H9 (cell line): ENCODE measurements at regions not wholly inside any gene's neighbourhood (a gene's known extent, or its start where the extent isn't known, plus 50 kb on each side); places are given as distances from the start of the nearest gene placed in this dataset.

Source experiments
- DNase-seq: peaks from one replicate; pipeline ENCODE4 v3.0.0-alpha.2; 2017
- H2AFZ ChIP-seq: one replicate; pipeline ENCODE4 v1.6.1; 2013; ENCODE audit warnings: mild to moderate bottlenecking, low read length, control low read depth, moderate library complexity
- H2AK5ac ChIP-seq: 2 replicates; pipeline ENCODE4 v1.6.1; 2013; ENCODE audit warnings: low read length, control low read depth, mixed read lengths; ENCODE audit not compliant: insufficient read length
- H2BK120ac ChIP-seq: one replicate; pipeline ENCODE4 v1.6.1; 2013; ENCODE audit warnings: low read depth, mild to moderate bottlenecking, low read length, control low read depth, inconsistent platforms; ENCODE audit not compliant: poor library complexity, severe bottlenecking
- H2BK12ac ChIP-seq: 2 replicates; pipeline ENCODE4 v1.6.1; 2013; ENCODE audit warnings: low read length, control low read depth, mixed read lengths, low read depth; ENCODE audit not compliant: insufficient read length
- H2BK15ac ChIP-seq: 2 replicates; pipeline ENCODE4 v1.6.1; 2013; ENCODE audit warnings: low read depth, low read length, control low read depth
- H2BK20ac ChIP-seq: one replicate; pipeline ENCODE4 v1.6.1; 2013; ENCODE audit warnings: low read depth, mild to moderate bottlenecking, low read length, control low read depth, inconsistent platforms; ENCODE audit not compliant: poor library complexity, severe bottlenecking
- H2BK5ac ChIP-seq: 2 replicates; pipeline ENCODE4 v1.6.1; 2013; ENCODE audit warnings: low read length, control low read depth, mixed read lengths; ENCODE audit not compliant: insufficient read length
- H3K14ac ChIP-seq: 2 replicates; pipeline ENCODE4 v1.6.1; 2013; ENCODE audit warnings: low read length, control low read depth; ENCODE audit not compliant: insufficient read depth
- H3K18ac ChIP-seq: 2 replicates; pipeline ENCODE4 v1.6.1; 2013; ENCODE audit warnings: low read depth, mild to moderate bottlenecking, mixed read lengths, low read length, control low read depth; ENCODE audit not compliant: insufficient read length
- H3K23ac ChIP-seq: 2 replicates; pipeline ENCODE4 v1.6.1; 2013; ENCODE audit warnings: low read length, control low read depth, mixed read lengths, low read depth; ENCODE audit not compliant: insufficient read length
- H3K23me2 ChIP-seq: 2 replicates; pipeline ENCODE4 v1.6.1; 2013; ENCODE audit warnings: low read depth, mild to moderate bottlenecking, mixed read lengths, low read length, control low read depth; ENCODE audit not compliant: insufficient read length, poor library complexity, severe bottlenecking
- H3K27ac ChIP-seq: 2 replicates; pipeline ENCODE4 v1.5.1; 2013; ENCODE audit warnings: low read length, control low read depth, mixed read lengths, low read depth; ENCODE audit not compliant: insufficient read length
- H3K27me3 ChIP-seq: 2 replicates; pipeline ENCODE4 v1.6.1; 2013; ENCODE audit warnings: low read length, control low read depth, inconsistent platforms; ENCODE audit not compliant: insufficient read depth
- H3K4ac ChIP-seq: 2 replicates; pipeline ENCODE4 v1.6.1; 2013; ENCODE audit warnings: low read depth, mild to moderate bottlenecking, control low read depth, inconsistent platforms, low read length, moderate library complexity
- H3K4me1 ChIP-seq: 2 replicates; pipeline ENCODE4 v1.6.1; 2013; ENCODE audit warnings: low read length, control low read depth, inconsistent platforms; ENCODE audit not compliant: insufficient read depth
- H3K4me2 ChIP-seq: 2 replicates; pipeline ENCODE4 v1.6.1; 2013; ENCODE audit warnings: low read length, control low read depth, mixed read lengths; ENCODE audit not compliant: insufficient read length, insufficient read depth
- H3K56ac ChIP-seq: 2 replicates; pipeline ENCODE4 v1.6.1; 2013; ENCODE audit warnings: low read depth, mild to moderate bottlenecking, mixed read lengths, low read length, control low read depth; ENCODE audit not compliant: insufficient read length
- H3K79me1 ChIP-seq: 2 replicates; pipeline ENCODE4 v1.6.1; 2013; ENCODE audit warnings: low read depth, mild to moderate bottlenecking, moderate library complexity, low read length, control low read depth, inconsistent platforms; ENCODE audit not compliant: insufficient read depth, poor library complexity, severe bottlenecking
- H3K79me2 ChIP-seq: 2 replicates; pipeline ENCODE4 v1.6.1; 2013; ENCODE audit warnings: low read length, control low read depth, inconsistent platforms; ENCODE audit not compliant: insufficient read depth
- H3K9ac ChIP-seq: 2 replicates; pipeline ENCODE4 v1.6.1; 2013; ENCODE audit warnings: low read length, control low read depth, mixed read lengths; ENCODE audit not compliant: insufficient read length; ENCODE audit errors: extremely low read depth
- H3K9me3 ChIP-seq: one replicate; pipeline ENCODE4 v1.6.1; 2013; ENCODE audit warnings: low read depth, low read length, inconsistent platforms; ENCODE audit not compliant: control insufficient read depth
- H3T11ph ChIP-seq: one replicate; pipeline ENCODE4 v1.6.1; 2013; ENCODE audit warnings: mild to moderate bottlenecking, low read length, control low read depth, inconsistent platforms
- H4K20me1 ChIP-seq: one replicate; pipeline ENCODE4 v1.6.1; 2013; ENCODE audit not compliant: control insufficient read depth, insufficient read length, insufficient read depth
- H4K5ac ChIP-seq: 2 replicates; pipeline ENCODE4 v1.6.1; 2013; ENCODE audit warnings: low read depth, mild to moderate bottlenecking, mixed read lengths, low read length, control low read depth; ENCODE audit not compliant: insufficient read length
- H4K8ac ChIP-seq: replicated peaks from 2 replicates; pipeline ENCODE4 v1.6.1; 2013; ENCODE audit warnings: low read length, control low read depth, mixed read lengths, low read depth; ENCODE audit not compliant: insufficient read length
- H4K91ac ChIP-seq: 2 replicates; pipeline ENCODE4 v1.6.1; 2013; ENCODE audit warnings: low read depth, mild to moderate bottlenecking, moderate library complexity, mixed read lengths, low read length, control low read depth; ENCODE audit not compliant: insufficient read length
- H3K27ac Mint-ChIP-seq, 3 experiments: 2 replicates in 2 of 3; 3 replicates in 1 of 3; pipeline ENCODE4 v1.8.0; 2020 to 2021; ENCODE audit warnings: mixed read lengths in 3 of 3, mild to moderate bottlenecking in 1 of 3, moderate library complexity in 1 of 3
- H3K27me3 Mint-ChIP-seq: 2 replicates; pipeline ENCODE4 v1.8.0; 2021; ENCODE audit warnings: low read depth, mild to moderate bottlenecking, moderate library complexity, mixed read lengths
- H3K36me3 Mint-ChIP-seq, 3 experiments: 2 replicates in 2 of 3; 3 replicates in 1 of 3; pipeline ENCODE4 v1.8.0; 2020 to 2021; ENCODE audit warnings: low read depth in 3 of 3, mixed read lengths in 3 of 3; ENCODE audit not compliant: insufficient read depth in 1 of 3
- H3K4me1 Mint-ChIP-seq, 2 experiments: 2 replicates each; pipeline ENCODE4 v1.8.0; 2020; ENCODE audit warnings: mixed read lengths in 2 of 2
- H3K4me3 Mint-ChIP-seq, 2 experiments: 2 replicates in 1 of 2; 3 replicates in 1 of 2; pipeline ENCODE4 v1.8.0; 2020 to 2021; ENCODE audit warnings: mild to moderate bottlenecking in 2 of 2, mixed read lengths in 2 of 2, moderate library complexity in 1 of 2
- H3K9me3 Mint-ChIP-seq, 2 experiments: 2 replicates in 1 of 2; 3 replicates in 1 of 2; pipeline ENCODE4 v1.8.0; 2020; ENCODE audit warnings: mild to moderate bottlenecking in 2 of 2, mixed read lengths in 2 of 2, moderate library complexity in 1 of 2
- WGBS: extraction: QIAGEN DNeasy Blood & Tissue Kit; methylation state at CpG from one replicate; pipeline ENCODE4 v1.1.7; 2013; ENCODE audit warnings: missing lambda C conversion rate, low lambda C conversion rate, mixed read lengths; ENCODE audit not compliant: insufficient read length; ENCODE audit errors: extremely low coverage; 5-methylcytosine and 5-hydroxymethylcytosine counted together
- TF ChIP-seq, protein P1 (sequence below): fragments of 200-600 bp; sonication (generic); conservative IDR thresholded peaks from 3 replicates; pipeline ENCODE4 v1.8.0; 2021; ENCODE audit warnings: antibody characterized with exemption, mild to moderate bottlenecking

DNA sequence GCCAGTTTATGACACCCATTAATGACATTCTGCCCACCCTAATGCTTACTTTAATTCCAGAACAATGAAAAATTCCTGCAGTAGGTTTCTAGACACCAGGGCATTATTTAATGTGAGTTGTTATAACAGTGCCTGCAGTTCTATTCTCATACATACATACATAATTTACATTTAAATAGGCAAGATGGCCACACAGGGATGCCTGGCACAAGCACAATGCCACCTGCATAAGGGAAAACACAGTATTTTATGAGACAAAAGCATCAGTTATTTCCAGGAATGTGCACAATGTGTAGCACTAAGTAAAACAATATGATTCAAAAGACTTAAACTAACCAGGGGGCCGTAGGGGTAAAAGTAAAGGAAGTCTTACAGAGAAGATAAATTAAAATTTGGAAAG, 243.9 kb upstream of the SPRY2 start:
- Histone ChIP-seq H2AFZ (no peak overlapping the region), H3K79me1 (no peaks in the 10 kb centered on the region), H4K20me1 (no peaks in the 10 kb centered on the region), H3K4me1 (peaks cover 2% of the 10 kb centered on the region; the same call in 1 of the 2 replicates), H2BK5ac (no peak overlapping the region), H3K23ac (no peak overlapping the region), H2BK15ac (no peak overlapping the region), H3K56ac (no peak overlapping the region), H3K27ac (no peak overlapping the region), H3K18ac (no peak overlapping the region), H3K23me2 (no peaks in the 10 kb centered on the region), H2BK120ac (no peak overlapping the region), H3K9me3 (no peaks in the 10 kb centered on the region), H3K27me3 (no peaks in the 10 kb centered on the region), H4K5ac (no peak overlapping the region), H3T11ph (no peak overlapping the region), H2BK20ac (no peak overlapping the region), H4K91ac (no peak overlapping the region), H3K14ac (no peak overlapping the region), H3K79me2 (no peaks in the 10 kb centered on the region), H2BK12ac (no peak overlapping the region), H4K8ac (no peak overlapping the region), H2AK5ac (no peak overlapping the region), H3K9ac (no peak overlapping the region), H3K4ac (no peak overlapping the region), H3K4me2 (peak overlapping the region; percentile 32)
- Mint-ChIP-seq H3K27me3 (no peaks in the 10 kb centered on the region), H3K4me3 (no peak overlapping the region), H3K9me3 (peaks cover 24 to 32% of the 10 kb centered on the region in 2 experiments), H3K36me3 (peaks cover 10 to 40% (median 19%) of the 10 kb centered on the region in 3 experiments), H3K27ac (peak overlapping the region in 2 of 3 experiments; percentile 79; a peak in 4 of 7 replicates), H3K4me1 (peaks cover 16% of the 10 kb centered on the region in 2 experiments)
- no CpG with 5 or more reads among the region's 1 CpG for WGBS
- TF ChIP-seq, protein P1, sequence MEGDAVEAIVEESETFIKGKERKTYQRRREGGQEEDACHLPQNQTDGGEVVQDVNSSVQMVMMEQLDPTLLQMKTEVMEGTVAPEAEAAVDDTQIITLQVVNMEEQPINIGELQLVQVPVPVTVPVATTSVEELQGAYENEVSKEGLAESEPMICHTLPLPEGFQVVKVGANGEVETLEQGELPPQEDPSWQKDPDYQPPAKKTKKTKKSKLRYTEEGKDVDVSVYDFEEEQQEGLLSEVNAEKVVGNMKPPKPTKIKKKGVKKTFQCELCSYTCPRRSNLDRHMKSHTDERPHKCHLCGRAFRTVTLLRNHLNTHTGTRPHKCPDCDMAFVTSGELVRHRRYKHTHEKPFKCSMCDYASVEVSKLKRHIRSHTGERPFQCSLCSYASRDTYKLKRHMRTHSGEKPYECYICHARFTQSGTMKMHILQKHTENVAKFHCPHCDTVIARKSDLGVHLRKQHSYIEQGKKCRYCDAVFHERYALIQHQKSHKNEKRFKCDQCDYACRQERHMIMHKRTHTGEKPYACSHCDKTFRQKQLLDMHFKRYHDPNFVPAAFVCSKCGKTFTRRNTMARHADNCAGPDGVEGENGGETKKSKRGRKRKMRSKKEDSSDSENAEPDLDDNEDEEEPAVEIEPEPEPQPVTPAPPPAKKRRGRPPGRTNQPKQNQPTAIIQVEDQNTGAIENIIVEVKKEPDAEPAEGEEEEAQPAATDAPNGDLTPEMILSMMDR, result no peak
- DNase-seq, result no peak
